ENCODE measurements at regions not wholly inside any gene's neighbourhood (a gene's known extent, or its start where the extent isn't known, plus 50 kb on each side); places are given as distances from the start of the nearest gene placed in this dataset.
"Not testable (repeated sequence)": the region's sequence is repeated elsewhere in the genome, so short reads cannot be mapped to it uniquely, and the experiment has no call there.

GRCh38 chrX:1851527-1851926, 236.7 kb downstream of the ASMT start:
- TF ChIP-seq CTCF (IDR thresholded peaks at IDR 0.05; ENCODE audit: low read depth, low read length): no peak
- DNase-seq (ENCODE audit: low read depth in 2 of 2): no peak
- no peak overlapping the region for H3K4me3 ChIP-seq (replicated peaks in 1 of 2; ENCODE audit: low read depth in 2 of 2, low read length in 2 of 2)

- H3K4me3 ChIP-seq (replicated peaks in 1 of 2; ENCODE audit: low read depth in 2 of 2, low read length in 2 of 2): no peak overlapping the region
- TF ChIP-seq CTCF (IDR thresholded peaks at IDR 0.05; ENCODE audit: low read depth, low read length): no peak
- DNase-seq (ENCODE audit: low read depth in 2 of 2): no peak
These were observed 237.2 kb downstream of the ASMT start for GRCh38 chrX:1852082-1852481.

DNA sequence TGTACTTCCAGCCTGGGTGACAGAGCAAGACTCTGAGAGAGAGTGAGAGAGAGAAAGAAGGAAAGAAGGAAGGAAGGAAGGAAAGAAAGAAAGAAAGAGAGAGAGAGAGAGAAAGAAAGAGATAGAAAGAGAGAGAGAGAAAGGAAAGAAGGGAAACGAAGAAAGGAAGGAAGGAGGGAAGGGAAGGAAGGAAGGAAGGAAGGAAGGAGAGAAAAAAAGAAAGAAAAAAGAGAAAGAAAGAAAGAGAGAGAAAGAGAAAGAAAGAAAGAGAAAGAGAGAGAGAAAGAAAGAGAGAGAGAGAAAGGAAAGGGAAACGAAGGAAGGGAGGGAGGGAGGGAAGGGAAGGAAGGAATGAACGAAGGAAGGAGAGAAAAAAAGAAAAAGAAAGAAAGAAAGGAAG, 238.6 kb downstream of the ASMT start:
- no peak for TF ChIP-seq CTCF (IDR thresholded peaks at IDR 0.05; ENCODE audit: low read depth, low read length)
- no peak overlapping the region for H3K4me3 ChIP-seq (replicated peaks in 1 of 2; ENCODE audit: low read depth in 2 of 2, low read length in 2 of 2)
- DNase-seq (ENCODE audit: low read depth in 2 of 2): no peak

DNA sequence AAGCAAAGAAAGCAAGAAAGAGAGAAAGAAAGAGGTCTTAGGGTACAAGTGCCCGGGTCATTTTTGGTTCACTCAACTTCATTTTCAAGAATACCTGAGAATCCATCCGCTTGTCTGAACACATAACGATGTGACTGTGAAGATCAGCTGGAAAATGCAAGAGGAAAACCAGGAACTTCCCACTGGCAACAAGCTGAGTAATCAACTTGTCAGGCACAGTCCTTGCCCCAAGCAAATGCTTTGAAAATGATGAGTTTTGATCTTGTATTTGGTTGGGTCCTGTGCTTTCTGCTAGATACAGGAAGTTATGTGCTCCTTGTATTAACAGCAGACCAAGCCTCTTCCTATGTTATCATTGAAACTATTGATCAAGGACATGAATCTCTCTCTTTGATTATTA, 239.1 kb downstream of the ASMT start:
- no peak for DNase-seq (ENCODE audit: low read depth in 2 of 2)
- TF ChIP-seq CTCF (IDR thresholded peaks at IDR 0.05; ENCODE audit: low read depth, low read length): no peak

GRCh38 chrX:1854861-1855260, 240.0 kb downstream of the ASMT start:
- not testable (repeated sequence) for H3K4me3 ChIP-seq (replicated peaks in 1 of 2; ENCODE audit: low read depth in 2 of 2, low read length in 2 of 2); DNase-seq (ENCODE audit: low read depth in 2 of 2)

More for the DNA sequence above, 239.1 kb downstream of the ASMT start:
- no peak overlapping the region for H3K4me3 ChIP-seq (replicated peaks in 1 of 2; ENCODE audit: low read depth in 2 of 2, low read length in 2 of 2)

- not testable (repeated sequence) for H3K4me3 ChIP-seq (replicated peaks in 1 of 2; ENCODE audit: low read depth in 2 of 2, low read length in 2 of 2); DNase-seq (ENCODE audit: low read depth in 2 of 2)
These were observed 244.4 kb downstream of the ASMT start for GRCh38 chrX:1859266-1859665.

- DNase-seq (ENCODE audit: low read depth in 2 of 2): no peak
- TF ChIP-seq CTCF (IDR thresholded peaks at IDR 0.05; ENCODE audit: low read depth, low read length): no peak
- H3K4me3 ChIP-seq (replicated peaks in 1 of 2; ENCODE audit: low read depth in 2 of 2, low read length in 2 of 2): no peak overlapping the region
These were observed 246.2 kb downstream of the ASMT start for GRCh38 chrX:1860936-1861594.

GRCh38 chrX:1863995-1864394, 249.1 kb downstream of the ASMT start:
- not testable (repeated sequence) for H3K4me3 ChIP-seq (replicated peaks in 1 of 2; ENCODE audit: low read depth in 2 of 2, low read length in 2 of 2); DNase-seq (ENCODE audit: low read depth in 2 of 2)
